GOT3 (cell line): ENCODE measurements at regions not wholly inside any gene's neighbourhood (a gene's known extent, or its start where the extent isn't known, plus 50 kb on each side); places are given as distances from the start of the nearest gene placed in this dataset.

Source experiments
- DNase-seq: peaks from one replicate; lab custom pipeline; 2025; ENCODE audit warnings: mixed read lengths; lab: John Stamatoyannopoulos, UW

- DNase-seq, result no peak
Observed at GRCh38 chr15:39453620-39454019, 127.3 kb upstream of the THBS1 start.

DNA sequence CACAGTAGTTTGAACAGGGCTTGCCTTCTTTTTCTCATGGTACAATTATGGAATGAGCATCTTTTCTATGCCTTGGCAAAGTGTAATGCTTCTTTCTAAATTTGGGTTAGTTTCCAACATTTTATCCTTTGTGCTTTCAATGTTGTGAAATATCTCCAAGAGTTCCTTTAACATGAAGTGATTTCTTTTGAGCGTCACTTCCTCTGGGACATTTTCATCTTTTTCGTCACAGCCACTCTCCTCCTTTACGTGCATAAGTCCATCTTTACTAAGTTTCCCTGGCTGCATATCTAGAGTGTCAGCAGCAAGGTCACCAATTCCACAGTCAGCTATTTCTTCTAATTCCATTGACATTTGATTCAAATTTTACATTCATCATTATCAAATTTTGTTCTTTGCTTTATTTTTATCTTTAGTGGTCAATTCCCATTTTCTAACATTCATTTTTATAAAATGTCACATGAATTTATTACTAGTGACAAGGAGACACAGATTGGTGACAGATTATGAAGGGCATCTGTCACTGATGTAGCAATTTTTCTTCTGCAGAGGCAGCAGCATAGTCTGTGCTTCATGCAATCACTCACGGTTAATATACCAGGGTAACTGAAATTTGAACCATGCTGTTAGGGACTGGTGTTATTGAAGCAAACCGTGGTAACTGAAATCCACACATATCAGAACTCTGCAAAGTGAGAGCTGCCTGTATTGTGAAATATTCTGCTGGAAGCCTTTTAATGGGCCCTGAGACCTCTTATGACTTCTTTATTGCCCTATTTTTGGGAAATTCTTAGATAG is 126.5 kb upstream of the THBS1 start:
- DNase-seq, result no peak

DNA sequence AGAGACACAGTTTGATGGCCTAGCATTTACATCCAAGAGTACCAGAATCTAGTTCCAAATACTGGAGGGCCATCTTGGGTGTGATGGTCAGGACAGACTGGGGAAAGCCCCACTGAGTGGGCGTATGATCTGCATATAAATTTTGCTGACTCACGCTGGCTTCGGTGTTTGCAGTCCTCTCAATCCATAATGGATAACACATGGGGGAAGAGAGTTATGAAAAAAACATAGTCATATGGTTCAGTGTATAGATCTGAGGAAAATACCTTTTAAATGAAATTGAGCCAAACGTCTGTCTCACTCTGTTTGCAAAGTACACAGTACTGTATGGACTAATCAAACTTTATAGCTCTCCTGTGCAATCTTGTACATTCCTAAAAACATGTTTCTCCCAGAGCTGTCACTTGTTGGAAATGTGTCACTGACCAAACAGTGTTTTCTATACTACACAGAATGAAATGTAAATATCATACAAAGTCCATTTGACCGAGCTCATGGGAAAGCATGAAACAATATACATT is 125.3 kb upstream of the THBS1 start:
- no peak for DNase-seq

DNA sequence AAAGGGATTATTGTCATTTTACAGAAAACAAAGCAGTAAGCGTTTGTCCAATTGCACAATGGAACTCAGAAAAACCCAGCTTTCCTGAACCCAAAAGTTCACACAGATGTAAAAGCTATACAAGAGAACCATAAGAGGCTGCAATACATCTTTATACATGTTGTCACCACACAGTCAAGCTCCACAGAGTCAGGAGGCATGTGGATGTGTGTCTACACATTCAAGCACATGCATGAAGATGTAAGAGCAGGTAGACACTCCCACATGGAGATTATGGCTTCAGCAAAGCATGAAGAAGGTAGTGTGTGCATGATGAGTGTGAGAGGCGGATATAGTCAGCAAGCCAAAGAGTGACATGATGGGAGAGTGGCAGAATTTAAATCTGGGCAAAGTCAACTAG is 124.7 kb upstream of the THBS1 start:
- DNase-seq, result no peak

GRCh38 chr15:39456582-39457330 is 124.1 kb upstream of the THBS1 start:
- DNase-seq, result no peak

DNA sequence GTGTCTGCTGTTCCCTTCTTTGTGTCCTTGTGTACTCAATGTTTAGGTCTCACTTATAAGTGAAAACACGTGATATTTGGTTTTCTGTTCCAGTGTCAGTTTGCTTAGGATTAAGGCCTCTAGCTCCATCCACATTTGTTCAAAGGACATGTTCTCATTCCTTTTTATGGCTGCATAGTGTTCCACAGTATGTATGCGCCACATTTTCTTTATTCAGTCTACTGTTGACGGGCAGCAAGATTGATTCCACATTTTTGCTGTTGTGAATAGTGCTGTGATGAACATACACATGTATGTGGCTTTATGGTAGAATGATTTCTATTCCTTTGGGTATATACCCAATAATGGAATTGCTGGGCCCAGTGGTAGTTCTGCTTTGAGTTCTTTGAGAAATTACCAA is 122.7 kb upstream of the THBS1 start:
- no peak for DNase-seq

- no peak for DNase-seq
Observed at GRCh38 chr15:39459548-39459947, 121.3 kb upstream of the THBS1 start.

DNA sequence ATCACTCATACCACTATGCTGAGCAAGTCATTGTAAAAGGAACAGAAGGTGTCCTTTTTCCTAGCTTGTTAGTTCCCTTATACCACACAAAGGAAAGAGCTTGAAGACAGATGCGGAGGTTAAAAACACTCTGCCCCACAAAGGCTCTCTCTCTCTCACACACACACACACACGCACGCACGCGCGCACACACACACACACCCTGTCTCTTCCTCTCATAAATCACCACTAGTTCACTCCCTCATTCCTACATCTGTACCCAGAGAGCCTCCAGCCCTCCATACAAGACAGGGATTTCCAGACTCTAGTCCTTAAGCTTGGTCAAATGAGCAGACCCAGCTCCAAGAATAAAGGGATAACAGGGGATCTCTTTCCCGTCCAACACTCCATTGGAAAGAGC is 120.1 kb upstream of the THBS1 start:
- no peak for DNase-seq

DNA sequence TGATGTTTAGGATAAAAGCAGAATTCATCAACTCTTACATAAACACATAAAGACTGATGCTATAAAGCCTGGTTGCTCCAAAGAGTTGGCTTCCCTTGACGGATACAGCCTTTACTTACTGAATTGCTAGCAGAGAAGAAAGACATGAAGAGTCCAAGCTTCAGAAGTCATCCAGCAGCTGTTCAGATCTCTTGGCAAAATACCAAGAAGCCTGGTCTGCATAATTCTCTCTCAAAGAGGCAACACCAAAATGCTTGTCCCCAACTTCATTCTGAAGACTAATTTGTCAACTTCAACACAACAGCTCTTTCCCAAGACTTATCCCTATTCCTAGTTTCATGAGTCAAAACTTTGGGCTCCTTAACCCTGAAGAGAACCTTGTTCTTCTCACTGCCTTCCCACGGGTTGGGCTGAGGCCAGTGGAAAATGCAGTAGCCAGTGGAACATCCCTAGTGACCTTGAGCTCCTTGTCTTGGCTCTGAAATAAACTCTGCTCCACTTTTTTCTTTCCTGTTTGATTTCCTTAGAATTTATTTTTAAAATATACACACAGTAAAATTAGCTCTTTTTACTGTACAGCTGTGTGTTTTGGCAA is 119.2 kb upstream of the THBS1 start:
- no peak for DNase-seq

DNA sequence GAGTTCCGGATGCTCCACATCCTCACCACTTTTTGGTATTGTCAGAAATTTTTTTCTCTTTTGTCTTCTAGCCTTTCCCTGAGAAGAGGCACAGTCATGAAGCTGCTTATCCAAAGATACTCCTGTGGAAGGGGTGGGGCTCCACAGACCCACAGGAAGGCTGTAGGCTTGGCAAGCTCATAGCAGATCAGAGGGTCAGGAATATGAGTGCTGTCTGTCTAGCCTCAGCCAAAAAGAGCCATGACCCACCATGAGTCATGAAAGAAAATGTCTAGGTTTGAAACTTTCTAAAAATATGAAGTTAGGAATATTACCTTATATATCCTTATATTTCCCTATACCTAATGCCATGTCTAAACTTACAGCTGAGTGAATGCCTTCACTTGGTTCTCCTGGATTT is 118.2 kb upstream of the THBS1 start:
- no peak for DNase-seq

- no peak for DNase-seq
Observed at GRCh38 chr15:39465843-39466749, 114.8 kb upstream of the THBS1 start.

DNA sequence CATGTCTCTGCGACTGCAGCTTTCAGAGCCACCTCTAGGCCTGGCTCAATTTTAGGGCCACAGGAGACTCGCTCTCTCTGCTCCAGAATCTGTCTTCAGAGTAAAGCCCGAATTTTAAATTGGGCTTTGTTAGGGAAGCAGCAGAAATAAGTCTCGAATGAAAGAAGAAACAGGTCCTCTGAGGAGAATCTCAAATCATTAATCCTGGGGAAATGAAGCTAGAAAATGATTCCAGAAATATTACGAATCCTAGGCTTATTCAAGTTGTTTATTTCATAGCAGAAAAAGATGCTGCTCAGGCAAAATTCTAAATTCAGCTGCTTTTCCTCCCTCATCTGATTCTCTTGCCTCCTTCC is 114.2 kb upstream of the THBS1 start:
- no peak for DNase-seq

DNA sequence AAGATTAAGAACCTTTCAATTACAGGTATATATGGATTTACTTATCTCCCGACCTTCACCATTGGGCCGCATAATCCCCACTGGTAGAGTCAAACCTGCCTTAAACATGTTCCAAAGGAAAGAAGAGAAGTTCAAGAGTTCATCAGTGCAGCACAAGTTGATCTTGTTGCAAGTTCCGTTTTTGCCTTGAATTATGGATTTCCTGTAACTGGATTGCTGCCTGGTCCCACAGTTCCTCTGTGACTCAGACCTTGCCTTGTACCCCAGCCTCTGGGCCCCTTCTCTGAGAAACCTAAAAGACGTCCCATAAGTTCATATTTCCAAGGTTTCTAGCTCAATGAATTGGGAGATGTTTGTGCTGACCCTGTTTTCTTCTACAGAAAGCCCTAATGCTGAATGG is 112.5 kb upstream of the THBS1 start:
- no peak for DNase-seq

DNA sequence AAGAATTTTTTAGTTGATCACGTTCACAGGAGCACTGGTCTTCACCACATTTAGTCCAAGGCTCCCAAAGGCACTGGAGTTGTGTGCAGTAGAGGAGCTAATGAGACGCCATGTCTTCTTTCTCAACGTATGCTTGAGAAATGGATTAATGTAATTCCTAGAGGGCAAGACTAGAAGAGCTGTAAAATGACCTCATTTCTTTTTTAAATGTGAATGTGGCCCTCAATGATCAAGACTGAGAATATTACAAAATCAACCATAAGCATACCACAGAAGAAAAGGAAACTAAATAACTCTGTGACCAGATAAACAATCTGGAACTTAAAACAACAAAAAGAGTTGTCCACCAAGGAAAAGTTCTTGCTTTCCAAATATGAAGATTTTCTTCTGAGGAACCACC is 112.1 kb upstream of the THBS1 start:
- no peak for DNase-seq

DNA sequence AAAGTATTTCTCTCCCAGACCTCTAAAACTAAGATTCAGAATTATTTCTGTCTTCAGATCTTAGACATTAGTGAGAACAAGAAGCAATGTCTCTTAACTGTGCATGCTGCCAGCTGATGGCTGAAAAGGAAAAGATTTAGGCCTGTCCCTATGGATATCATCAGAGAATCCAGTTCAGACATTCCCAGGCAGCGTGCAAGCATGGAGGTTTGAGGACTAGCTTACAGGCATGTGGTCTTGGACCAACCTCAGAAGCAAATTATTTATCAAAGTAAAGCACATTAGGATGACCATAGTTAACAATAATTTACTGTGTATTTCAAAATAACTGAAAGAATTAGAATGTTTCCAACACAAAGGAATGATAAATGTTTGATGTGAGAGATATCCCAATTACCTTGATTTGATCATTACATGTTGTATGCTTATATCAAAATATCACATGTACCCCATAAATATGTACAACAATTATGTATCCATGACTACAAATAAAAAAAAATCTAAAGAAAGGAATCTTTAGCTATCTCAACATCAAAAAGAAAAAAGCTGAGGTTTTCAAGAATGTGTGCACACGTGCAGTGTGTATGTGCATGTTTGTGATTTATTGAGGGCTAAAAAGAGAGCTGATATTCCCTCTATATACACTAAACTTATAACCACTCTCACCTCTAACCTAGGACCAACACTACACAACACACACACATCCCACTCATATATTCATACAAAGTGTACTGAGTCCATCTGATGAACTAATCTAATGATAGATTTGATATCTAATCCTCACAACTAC is 108.9 kb upstream of the THBS1 start:
- DNase-seq, result no peak

DNA sequence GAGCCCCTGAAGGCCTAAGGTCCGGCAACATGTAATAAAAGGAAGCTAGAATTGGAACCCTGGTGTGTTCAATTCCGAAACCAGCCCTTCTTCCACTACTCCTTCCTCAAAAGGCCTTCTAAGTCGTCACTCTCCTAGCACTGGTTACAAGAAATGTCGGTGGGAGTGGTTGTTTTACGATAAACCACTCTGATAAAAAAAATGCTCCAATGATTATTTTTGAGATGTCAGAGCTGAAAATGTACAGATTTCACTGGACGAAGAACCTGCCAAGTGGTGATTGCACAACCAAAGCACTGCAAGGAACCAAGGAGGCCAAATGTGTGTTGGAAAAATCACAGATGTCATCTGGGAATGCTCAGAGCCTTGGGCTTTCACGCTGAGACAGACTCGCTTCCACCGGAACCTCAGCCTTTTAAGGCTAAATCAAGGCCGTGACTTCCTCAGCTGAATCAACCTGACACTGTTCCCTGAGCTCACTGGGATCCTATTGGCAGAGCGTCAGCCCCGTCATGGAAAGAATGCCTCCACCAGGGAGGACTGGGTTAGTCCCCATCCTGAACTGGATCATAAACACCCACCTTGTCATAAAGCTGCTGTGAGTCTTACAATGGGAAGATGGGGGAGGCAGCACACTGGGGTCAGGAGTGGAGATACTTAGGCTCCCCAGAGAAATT is 108.1 kb upstream of the THBS1 start:
- peak; percentile 59 for DNase-seq

- DNase-seq, result no peak
Observed at GRCh38 chr15:39473298-39473947, 107.5 kb upstream of the THBS1 start.

DNA sequence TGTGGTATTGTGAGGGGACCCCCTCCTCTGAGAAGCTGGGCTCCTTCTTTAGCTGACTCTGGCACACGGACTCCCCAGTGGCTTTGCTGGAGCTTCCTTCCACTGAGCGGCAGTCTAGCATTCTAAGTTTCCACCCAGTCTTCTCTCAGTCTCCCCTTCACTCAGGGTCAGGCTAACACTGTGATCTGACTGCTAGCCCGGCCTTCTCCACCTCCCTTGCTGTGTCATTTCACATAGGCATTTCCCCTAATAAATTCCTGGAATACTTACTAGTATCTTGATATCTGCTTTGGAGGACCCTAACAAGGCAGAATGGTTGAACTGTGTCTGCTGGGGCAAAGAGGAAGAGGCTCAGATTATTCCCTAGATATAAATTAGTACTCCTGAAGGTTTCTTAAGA is 106.2 kb upstream of the THBS1 start:
- no peak for DNase-seq

- DNase-seq, result no peak
Observed at GRCh38 chr15:39478996-39479395, 101.9 kb upstream of the THBS1 start.

- no peak for DNase-seq
Observed at GRCh38 chr15:39479911-39480310, 101.0 kb upstream of the THBS1 start.
